ENCODE measurements at regions not wholly inside any gene's neighbourhood (a gene's known extent, or its start where the extent isn't known, plus 50 kb on each side); places are given as distances from the start of the nearest gene placed in this dataset.

- TF ChIP-seq, protein P1, sequence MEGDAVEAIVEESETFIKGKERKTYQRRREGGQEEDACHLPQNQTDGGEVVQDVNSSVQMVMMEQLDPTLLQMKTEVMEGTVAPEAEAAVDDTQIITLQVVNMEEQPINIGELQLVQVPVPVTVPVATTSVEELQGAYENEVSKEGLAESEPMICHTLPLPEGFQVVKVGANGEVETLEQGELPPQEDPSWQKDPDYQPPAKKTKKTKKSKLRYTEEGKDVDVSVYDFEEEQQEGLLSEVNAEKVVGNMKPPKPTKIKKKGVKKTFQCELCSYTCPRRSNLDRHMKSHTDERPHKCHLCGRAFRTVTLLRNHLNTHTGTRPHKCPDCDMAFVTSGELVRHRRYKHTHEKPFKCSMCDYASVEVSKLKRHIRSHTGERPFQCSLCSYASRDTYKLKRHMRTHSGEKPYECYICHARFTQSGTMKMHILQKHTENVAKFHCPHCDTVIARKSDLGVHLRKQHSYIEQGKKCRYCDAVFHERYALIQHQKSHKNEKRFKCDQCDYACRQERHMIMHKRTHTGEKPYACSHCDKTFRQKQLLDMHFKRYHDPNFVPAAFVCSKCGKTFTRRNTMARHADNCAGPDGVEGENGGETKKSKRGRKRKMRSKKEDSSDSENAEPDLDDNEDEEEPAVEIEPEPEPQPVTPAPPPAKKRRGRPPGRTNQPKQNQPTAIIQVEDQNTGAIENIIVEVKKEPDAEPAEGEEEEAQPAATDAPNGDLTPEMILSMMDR (IDR thresholded peaks at IDR 0.05) = no peak
- Mint-ChIP-seq H3K27ac (ENCODE audit: unreplicated experiment) (peak overlapping the region; percentile 99), H3K4me3 (ENCODE audit: unreplicated experiment) (no peak overlapping the region), H3K4me1 (ENCODE audit: unreplicated experiment) (peaks cover 61% of the 10 kb centered on the region), H3K9me3 (ENCODE audit: unreplicated experiment) (no peaks in the 10 kb centered on the region), H3K36me3 (ENCODE audit: unreplicated experiment) (no peaks in the 10 kb centered on the region), H3K27me3 (ENCODE audit: unreplicated experiment) (no peaks in the 10 kb centered on the region)
- no peak for DNase-seq (ENCODE audit: extremely low spot score, unreplicated experiment)
Measured at GRCh38 chr15:38070778-38071177, 136.3 kb downstream of the TMCO5A start.

GRCh38 chr15:38071211-38071972 is 137.0 kb downstream of the TMCO5A start:
- H3K27me3 Mint-ChIP-seq (ENCODE audit: unreplicated experiment) = no peaks in the 10 kb centered on the region
- no peaks in the 10 kb centered on the region for H3K36me3 Mint-ChIP-seq (ENCODE audit: unreplicated experiment)
- peak overlapping the region; percentile 99 for H3K27ac Mint-ChIP-seq (ENCODE audit: unreplicated experiment)
- peaks cover 55% of the 10 kb centered on the region for H3K4me1 Mint-ChIP-seq (ENCODE audit: unreplicated experiment)
- no peak overlapping the region for H3K4me3 Mint-ChIP-seq (ENCODE audit: unreplicated experiment)
- DNase-seq (ENCODE audit: extremely low spot score, unreplicated experiment) = no peak
- H3K9me3 Mint-ChIP-seq (ENCODE audit: unreplicated experiment) = no peaks in the 10 kb centered on the region
- TF ChIP-seq, protein P1 (IDR thresholded peaks at IDR 0.05) = no peak

GRCh38 chr15:38072007-38072347 is 137.5 kb downstream of the TMCO5A start:
- Mint-ChIP-seq H3K4me3 (ENCODE audit: unreplicated experiment) (peak overlapping the region; percentile 77), H3K4me1 (ENCODE audit: unreplicated experiment) (peaks cover 55% of the 10 kb centered on the region), H3K27ac (ENCODE audit: unreplicated experiment) (peak overlapping the region; percentile 99), H3K9me3 (ENCODE audit: unreplicated experiment) (no peaks in the 10 kb centered on the region), H3K36me3 (ENCODE audit: unreplicated experiment) (no peaks in the 10 kb centered on the region), H3K27me3 (ENCODE audit: unreplicated experiment) (no peaks in the 10 kb centered on the region)
- no peak for DNase-seq (ENCODE audit: extremely low spot score, unreplicated experiment)
- TF ChIP-seq, protein P1 (IDR thresholded peaks at IDR 0.05) = no peak

DNA sequence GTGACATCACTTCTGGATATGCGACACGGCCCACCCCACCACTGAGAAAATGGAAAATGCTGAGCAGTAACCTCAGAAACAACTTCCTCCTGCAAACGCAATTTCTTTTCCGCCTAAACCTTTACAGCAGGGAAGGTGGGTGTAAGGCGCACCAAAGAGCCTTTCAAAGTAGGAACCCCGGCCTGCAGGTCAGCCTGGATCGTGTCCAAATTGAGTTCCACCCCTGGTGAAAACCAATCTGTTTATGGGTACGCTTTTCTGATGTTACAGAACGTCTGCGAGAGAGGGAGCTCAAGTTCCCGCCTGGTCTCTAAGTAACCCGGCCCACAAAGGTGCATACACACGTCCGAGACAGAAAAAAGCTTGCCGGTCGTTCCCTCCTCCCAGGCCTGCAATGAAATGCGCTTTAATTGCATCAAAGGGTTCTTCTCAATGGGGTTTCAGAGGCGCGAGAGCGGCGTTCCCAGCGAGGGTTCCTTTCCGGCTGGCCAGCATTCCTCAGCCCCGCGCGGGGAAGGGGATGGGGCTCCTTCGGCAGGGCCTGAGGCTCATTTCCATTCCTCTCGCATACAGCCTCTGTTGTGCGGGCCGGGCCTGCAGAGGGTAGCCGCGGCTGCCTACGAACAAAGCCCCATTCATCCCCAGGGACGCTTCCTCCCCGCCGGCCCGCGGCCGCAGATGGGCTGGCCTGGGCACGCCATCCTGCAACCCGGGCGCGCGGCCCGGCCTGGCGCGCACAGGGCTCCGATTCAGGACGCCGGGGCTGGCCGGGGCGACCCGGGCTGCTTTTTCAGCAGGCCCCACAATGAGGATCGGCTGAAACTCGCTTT is 138.1 kb downstream of the TMCO5A start:
- TF ChIP-seq, protein P1 (IDR thresholded peaks at IDR 0.05) = peak; percentile 34
- DNase-seq (ENCODE audit: extremely low spot score, unreplicated experiment) = peak; percentile 90
- H3K4me3 Mint-ChIP-seq (ENCODE audit: unreplicated experiment) = peak overlapping the region; percentile 77
- no peaks in the 10 kb centered on the region for H3K9me3 Mint-ChIP-seq (ENCODE audit: unreplicated experiment)
- no peaks in the 10 kb centered on the region for H3K27me3 Mint-ChIP-seq (ENCODE audit: unreplicated experiment)
- H3K27ac Mint-ChIP-seq (ENCODE audit: unreplicated experiment) = peak overlapping the region; percentile 99
- no peaks in the 10 kb centered on the region for H3K36me3 Mint-ChIP-seq (ENCODE audit: unreplicated experiment)
- H3K4me1 Mint-ChIP-seq (ENCODE audit: unreplicated experiment) = peaks cover 55% of the 10 kb centered on the region
